Caco-2 (cell line): ENCODE measurements at regions not wholly inside any gene's neighbourhood (a gene's known extent, or its start where the extent isn't known, plus 50 kb on each side); places are given as distances from the start of the nearest gene placed in this dataset.

Experiments used
- BruUV-seq: library from RNA; stranded (reverse); fragments of 400-500 nt; replicated peaks from 2 replicates; lab custom pipeline; 2021; lab: Mats Ljungman, UMichigan
- CTCF ChIA-PET: fragments of 300-600 bp; sonication (Branson Sonifier 250); formaldehyde crosslinking; loops from one replicate; lab custom pipeline; 2022; ENCODE audit warnings: antibody characterized with exemption; lab: Charles Lee
- POLR2A ChIA-PET: fragments of 300-600 bp; sonication (Branson Sonifier 250); formaldehyde crosslinking; loops from one replicate; lab custom pipeline; 2022; ENCODE audit warnings: antibody characterized with exemption; lab: Charles Lee
- DNase-seq, 2 experiments: peaks; one replicate each; pipeline versions ENCODE4 v3.0.0 to v3.0.0-alpha.2; 2020 to 2022
- H3K27me3 ChIP-seq: replicated peaks from 2 replicates; pipeline ENCODE4 v1.6.0; 2011; ENCODE audit warnings: low read length; ENCODE audit not compliant: control insufficient read depth, insufficient read depth
- H3K36me3 ChIP-seq: 2 replicates; pipeline ENCODE4 v1.5.1; 2011; ENCODE audit warnings: low read length; ENCODE audit not compliant: control insufficient read depth, insufficient read depth
- H3K4me1 ChIP-seq: fragments of 250-450 bp; sonication (Bioruptor Pico); 2 replicates; pipeline ENCODE4 v1.5.1; 2020; ENCODE audit warnings: mild to moderate bottlenecking
- H3K4me3 ChIP-seq: 2 replicates; pipeline ENCODE4 v1.5.1; 2011; ENCODE audit warnings: low read depth, mild to moderate bottlenecking, control low read depth, low read length
- H3K9me3 ChIP-seq: fragments of 250-450 bp; sonication (Bioruptor Pico); 2 replicates; pipeline ENCODE4 v1.5.1; 2020; ENCODE audit warnings: mild to moderate bottlenecking, moderate library complexity
- H3K27ac Mint-ChIP-seq: one replicate; pipeline ENCODE4 v1.8.0; 2022; ENCODE audit warnings: mixed read lengths; ENCODE audit not compliant: unreplicated experiment
- H3K27me3 Mint-ChIP-seq: one replicate; pipeline ENCODE4 v1.8.0; 2022; ENCODE audit warnings: mixed read lengths; ENCODE audit not compliant: insufficient read depth, unreplicated experiment
- H3K36me3 Mint-ChIP-seq: one replicate; pipeline ENCODE4 v1.8.0; 2022; ENCODE audit warnings: mild to moderate bottlenecking, mixed read lengths; ENCODE audit not compliant: insufficient read depth, unreplicated experiment
- H3K4me1 Mint-ChIP-seq: one replicate; pipeline ENCODE4 v1.8.0; 2022; ENCODE audit warnings: low read depth, mixed read lengths; ENCODE audit not compliant: unreplicated experiment
- H3K4me3 Mint-ChIP-seq: one replicate; pipeline ENCODE4 v1.8.0; 2022; ENCODE audit warnings: mild to moderate bottlenecking, moderate library complexity, mixed read lengths; ENCODE audit not compliant: unreplicated experiment
- H3K9me3 Mint-ChIP-seq: one replicate; pipeline ENCODE4 v1.8.0; 2022; ENCODE audit warnings: mixed read lengths; ENCODE audit not compliant: unreplicated experiment
- intact Hi-C: fragments of 100-400 bp; cut with micrococcal nuclease; formaldehyde crosslinking; loops from one replicate; pipeline ENCODE4 v1.10.0; 2022; ENCODE audit not compliant: unreplicated experiment
- TF ChIP-seq, protein P1 (sequence below), 2 experiments: fragments of 200-600 bp in 1 of 2; IDR thresholded peaks; 1 replicate in 1 of 2; 2 replicates in 1 of 2; pipeline versions ENCODE4 v1.5.1 to v1.8.0; 2011 to 2022; ENCODE audit warnings: antibody characterized with exemption in 1 of 2, control low read depth in 1 of 2, inconsistent platforms in 1 of 2, low read depth in 1 of 2, low read length in 1 of 2, mild to moderate bottlenecking in 1 of 2, moderate library complexity in 1 of 2; ENCODE audit not compliant: insufficient read depth in 1 of 2, severe bottlenecking in 1 of 2, unreplicated experiment in 1 of 2

DNA sequence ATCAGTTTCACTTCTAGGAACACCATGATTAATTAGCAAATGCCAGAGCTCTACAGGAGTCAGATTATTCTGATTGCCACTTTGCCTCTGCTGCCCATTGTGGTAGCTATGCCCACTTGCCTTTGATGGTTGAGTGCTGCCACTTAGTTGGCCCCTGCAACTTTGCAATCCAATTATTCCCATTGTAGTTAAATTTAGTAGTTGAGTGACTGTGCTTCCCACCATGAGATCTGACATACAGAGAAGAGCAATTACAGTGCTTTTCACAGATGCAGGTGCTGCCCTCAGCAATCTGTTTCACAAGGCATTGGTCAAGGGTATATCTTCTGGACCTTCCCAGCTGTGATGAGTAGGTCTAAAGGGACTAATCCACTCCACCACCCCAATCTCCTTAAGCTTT is 468.4 kb upstream of the RGS6 start:
- no peak overlapping the region for H3K4me3 ChIP-seq
- H3K27me3 ChIP-seq, result no peaks in the 10 kb centered on the region
- no peak for DNase-seq
- no peaks in the 10 kb centered on the region for H3K27me3 Mint-ChIP-seq
- BruUV-seq, result no TSS peak
- CTCF ChIA-PET, result no interaction called here
- POLR2A ChIA-PET, result no interaction called here
- H3K36me3 Mint-ChIP-seq, result peaks cover 34% of the 10 kb centered on the region
- H3K4me3 Mint-ChIP-seq, result no peak overlapping the region
- H3K9me3 Mint-ChIP-seq, result peaks cover 10% of the 10 kb centered on the region
- H3K36me3 ChIP-seq, result no peaks in the 10 kb centered on the region
- H3K9me3 ChIP-seq, result no peaks in the 10 kb centered on the region; the same call in 1 of the 2 replicates
- no peaks in the 10 kb centered on the region for H3K4me1 ChIP-seq
- TF ChIP-seq, protein P1, sequence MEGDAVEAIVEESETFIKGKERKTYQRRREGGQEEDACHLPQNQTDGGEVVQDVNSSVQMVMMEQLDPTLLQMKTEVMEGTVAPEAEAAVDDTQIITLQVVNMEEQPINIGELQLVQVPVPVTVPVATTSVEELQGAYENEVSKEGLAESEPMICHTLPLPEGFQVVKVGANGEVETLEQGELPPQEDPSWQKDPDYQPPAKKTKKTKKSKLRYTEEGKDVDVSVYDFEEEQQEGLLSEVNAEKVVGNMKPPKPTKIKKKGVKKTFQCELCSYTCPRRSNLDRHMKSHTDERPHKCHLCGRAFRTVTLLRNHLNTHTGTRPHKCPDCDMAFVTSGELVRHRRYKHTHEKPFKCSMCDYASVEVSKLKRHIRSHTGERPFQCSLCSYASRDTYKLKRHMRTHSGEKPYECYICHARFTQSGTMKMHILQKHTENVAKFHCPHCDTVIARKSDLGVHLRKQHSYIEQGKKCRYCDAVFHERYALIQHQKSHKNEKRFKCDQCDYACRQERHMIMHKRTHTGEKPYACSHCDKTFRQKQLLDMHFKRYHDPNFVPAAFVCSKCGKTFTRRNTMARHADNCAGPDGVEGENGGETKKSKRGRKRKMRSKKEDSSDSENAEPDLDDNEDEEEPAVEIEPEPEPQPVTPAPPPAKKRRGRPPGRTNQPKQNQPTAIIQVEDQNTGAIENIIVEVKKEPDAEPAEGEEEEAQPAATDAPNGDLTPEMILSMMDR (IDR thresholded peaks at IDR 0.05; ENCODE audit: insufficient read depth in 1 of 2, low read depth in 1 of 2, low read length in 1 of 2, severe bottlenecking in 1 of 2, unreplicated experiment in 1 of 2), result no peak
- H3K27ac Mint-ChIP-seq, result no peak overlapping the region
- intact Hi-C loops, result no loop called here
- H3K4me1 Mint-ChIP-seq, result no peaks in the 10 kb centered on the region

DNA sequence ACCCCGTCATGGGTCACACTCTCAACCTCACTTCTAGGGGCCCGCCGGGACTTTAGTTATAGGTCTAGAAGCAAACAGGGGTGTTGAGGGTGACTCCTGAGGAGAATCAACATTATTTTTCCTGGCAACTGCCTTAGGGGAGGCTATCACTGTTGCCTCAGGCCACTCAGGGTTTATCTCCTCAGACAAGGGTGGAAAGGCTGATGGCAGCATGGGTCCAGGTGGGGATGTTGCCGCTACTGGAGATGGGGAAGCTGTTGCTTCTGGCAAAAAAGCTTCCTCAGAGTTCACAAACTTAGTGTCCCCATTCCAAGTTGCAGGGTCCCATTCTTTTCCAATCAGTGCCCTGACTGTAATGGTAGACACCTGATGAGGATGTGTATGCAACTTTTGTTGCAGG is 467.4 kb upstream of the RGS6 start:
- no peak overlapping the region for H3K4me3 Mint-ChIP-seq
- H3K36me3 Mint-ChIP-seq, result peaks cover 34% of the 10 kb centered on the region
- H3K27ac Mint-ChIP-seq, result no peak overlapping the region
- Histone ChIP-seq H3K36me3 (no peaks in the 10 kb centered on the region), H3K9me3 (no peaks in the 10 kb centered on the region; the same call in 1 of the 2 replicates), H3K27me3 (no peaks in the 10 kb centered on the region), H3K4me1 (no peaks in the 10 kb centered on the region), H3K4me3 (no peak overlapping the region)
- intact Hi-C loops, result no loop called here
- TF ChIP-seq, protein P1 (IDR thresholded peaks at IDR 0.05; ENCODE audit: insufficient read depth in 1 of 2, low read depth in 1 of 2, low read length in 1 of 2, severe bottlenecking in 1 of 2, unreplicated experiment in 1 of 2), result no peak
- DNase-seq, result no peak
- peaks cover 10% of the 10 kb centered on the region for H3K9me3 Mint-ChIP-seq
- no peaks in the 10 kb centered on the region for H3K4me1 Mint-ChIP-seq
- BruUV-seq, result no TSS peak
- H3K27me3 Mint-ChIP-seq, result no peaks in the 10 kb centered on the region
- ChIA-PET CTCF (no interaction called here), POLR2A (no interaction called here)

DNA sequence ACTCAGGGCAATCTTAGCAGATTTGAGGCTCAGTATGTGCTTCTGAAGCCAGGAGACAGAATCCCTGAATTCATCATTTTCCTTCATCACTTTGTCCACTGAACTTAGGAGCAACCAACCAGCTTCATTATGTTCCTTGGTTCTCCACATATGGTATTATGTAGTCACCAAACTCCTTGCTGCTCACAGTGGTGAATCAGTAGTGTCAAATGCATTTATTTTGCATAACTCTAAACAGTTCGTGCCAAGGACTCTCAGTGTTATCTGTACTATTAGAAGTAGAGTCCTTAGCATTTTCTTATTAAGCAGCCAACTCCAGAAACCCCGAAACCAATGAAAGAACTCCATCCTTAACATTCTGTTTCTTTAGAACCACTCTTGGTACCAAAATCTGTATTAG is 466.9 kb upstream of the RGS6 start:
- Histone ChIP-seq H3K4me3 (no peak overlapping the region), H3K27me3 (no peaks in the 10 kb centered on the region), H3K9me3 (no peaks in the 10 kb centered on the region; the same call in 1 of the 2 replicates), H3K4me1 (no peaks in the 10 kb centered on the region), H3K36me3 (no peaks in the 10 kb centered on the region)
- ChIA-PET POLR2A (no interaction called here), CTCF (no interaction called here)
- TF ChIP-seq, protein P1 (IDR thresholded peaks at IDR 0.05; ENCODE audit: insufficient read depth in 1 of 2, low read depth in 1 of 2, low read length in 1 of 2, severe bottlenecking in 1 of 2, unreplicated experiment in 1 of 2), result no peak
- intact Hi-C loops, result no loop called here
- Mint-ChIP-seq H3K36me3 (peaks cover 34% of the 10 kb centered on the region), H3K4me1 (no peaks in the 10 kb centered on the region), H3K27me3 (no peaks in the 10 kb centered on the region), H3K4me3 (no peak overlapping the region), H3K9me3 (peaks cover 10% of the 10 kb centered on the region), H3K27ac (no peak overlapping the region)
- no peak for DNase-seq
- BruUV-seq, result no TSS peak
